GM12874 (cell line): ENCODE measurements at regions not wholly inside any gene's neighbourhood (a gene's known extent, or its start where the extent isn't known, plus 50 kb on each side); places are given as distances from the start of the nearest gene placed in this dataset.

Experiments used
- TF ChIP-seq, protein P1 (sequence below): IDR thresholded peaks from 2 replicates; pipeline ENCODE4 v1.5.1; 2011; ENCODE audit warnings: low read depth, mild to moderate bottlenecking, control low read depth, low read length, moderate library complexity; ENCODE audit not compliant: insufficient read depth

DNA sequence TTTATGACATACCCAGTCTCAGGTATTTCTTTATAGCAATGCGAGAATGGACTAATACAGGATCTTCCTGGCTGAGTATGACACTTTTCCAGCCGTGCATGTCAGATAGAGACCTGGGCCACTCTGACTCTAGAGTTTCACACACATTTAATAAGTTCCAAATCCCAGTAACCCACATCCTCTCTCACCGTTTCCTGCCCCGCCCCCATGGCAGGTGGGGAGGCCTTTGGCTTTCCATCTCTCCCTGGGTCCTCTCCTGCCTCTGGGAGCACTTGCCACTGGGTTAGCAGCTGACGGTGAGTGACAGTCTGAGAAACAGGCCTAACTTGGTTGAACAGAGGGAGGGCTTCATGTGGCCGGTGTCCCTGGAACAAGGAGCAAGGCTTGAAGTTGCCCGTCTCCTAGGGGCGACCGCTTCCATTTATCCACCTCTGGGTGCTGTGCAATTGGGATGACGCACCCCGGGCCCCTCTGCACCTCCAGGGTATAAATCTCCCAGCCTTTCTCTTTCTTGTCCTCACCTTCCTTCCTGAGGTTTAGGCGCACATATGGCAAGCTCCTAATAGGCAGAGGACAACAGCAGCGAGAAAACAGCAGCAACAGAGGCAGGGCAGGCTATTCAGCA is 152.7 kb upstream of the HDAC4 start:
- TF ChIP-seq, protein P1, sequence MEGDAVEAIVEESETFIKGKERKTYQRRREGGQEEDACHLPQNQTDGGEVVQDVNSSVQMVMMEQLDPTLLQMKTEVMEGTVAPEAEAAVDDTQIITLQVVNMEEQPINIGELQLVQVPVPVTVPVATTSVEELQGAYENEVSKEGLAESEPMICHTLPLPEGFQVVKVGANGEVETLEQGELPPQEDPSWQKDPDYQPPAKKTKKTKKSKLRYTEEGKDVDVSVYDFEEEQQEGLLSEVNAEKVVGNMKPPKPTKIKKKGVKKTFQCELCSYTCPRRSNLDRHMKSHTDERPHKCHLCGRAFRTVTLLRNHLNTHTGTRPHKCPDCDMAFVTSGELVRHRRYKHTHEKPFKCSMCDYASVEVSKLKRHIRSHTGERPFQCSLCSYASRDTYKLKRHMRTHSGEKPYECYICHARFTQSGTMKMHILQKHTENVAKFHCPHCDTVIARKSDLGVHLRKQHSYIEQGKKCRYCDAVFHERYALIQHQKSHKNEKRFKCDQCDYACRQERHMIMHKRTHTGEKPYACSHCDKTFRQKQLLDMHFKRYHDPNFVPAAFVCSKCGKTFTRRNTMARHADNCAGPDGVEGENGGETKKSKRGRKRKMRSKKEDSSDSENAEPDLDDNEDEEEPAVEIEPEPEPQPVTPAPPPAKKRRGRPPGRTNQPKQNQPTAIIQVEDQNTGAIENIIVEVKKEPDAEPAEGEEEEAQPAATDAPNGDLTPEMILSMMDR: no peak

DNA sequence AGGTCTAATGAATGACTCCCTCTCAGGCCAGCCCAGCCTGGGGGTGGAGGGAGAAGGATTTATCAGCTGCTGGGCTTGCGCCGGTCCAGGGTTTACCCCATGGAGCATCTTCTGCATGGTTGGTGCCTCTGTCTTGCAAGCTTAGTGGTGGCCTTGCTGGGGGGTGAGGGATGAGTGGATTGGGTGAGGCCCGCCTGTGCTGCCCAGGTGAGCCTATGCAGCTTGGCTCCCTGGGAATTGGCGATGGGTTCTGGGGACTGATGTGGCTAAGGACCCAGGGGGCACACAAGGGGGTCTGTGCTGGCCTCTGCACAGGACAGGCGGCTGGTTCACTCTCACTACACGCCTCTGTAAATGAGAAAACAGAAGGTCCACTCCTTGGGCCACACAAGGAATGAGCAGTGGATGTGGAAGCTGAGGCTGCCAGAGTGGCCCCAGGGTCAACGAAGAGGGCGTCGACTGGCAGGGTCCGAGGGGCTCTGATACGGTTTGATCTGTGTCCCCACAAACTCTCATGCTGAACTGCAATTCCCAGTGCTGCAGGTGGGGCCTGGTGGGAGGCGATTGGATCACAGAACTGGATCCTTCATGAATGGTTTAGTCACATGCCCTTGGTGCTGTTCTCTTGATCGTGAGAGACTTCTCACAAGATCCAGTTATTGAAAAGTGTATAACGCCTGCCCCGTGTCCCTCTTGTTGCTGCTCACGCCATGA is 151.6 kb upstream of the HDAC4 start:
- TF ChIP-seq, protein P1: no peak

DNA sequence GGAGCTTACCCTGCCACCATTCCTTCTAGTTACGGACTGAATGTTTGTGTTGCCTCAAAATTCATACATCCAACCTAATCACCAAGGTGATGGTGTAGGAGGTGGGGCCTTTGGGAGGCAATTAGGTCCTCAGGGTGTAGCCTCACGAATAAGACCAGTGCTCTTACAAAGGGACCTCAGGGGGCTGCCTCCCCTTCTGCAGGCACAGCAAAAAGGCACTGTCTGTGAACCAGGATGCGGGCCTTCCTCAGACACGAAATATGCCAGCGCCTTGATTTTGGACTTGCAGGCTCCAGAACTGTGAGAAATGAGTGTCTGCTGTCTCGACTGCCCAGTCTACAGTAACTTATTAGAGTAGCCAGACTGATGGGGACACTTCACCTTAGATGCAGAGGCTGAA is 150.4 kb upstream of the HDAC4 start:
- TF ChIP-seq, protein P1: no peak

DNA sequence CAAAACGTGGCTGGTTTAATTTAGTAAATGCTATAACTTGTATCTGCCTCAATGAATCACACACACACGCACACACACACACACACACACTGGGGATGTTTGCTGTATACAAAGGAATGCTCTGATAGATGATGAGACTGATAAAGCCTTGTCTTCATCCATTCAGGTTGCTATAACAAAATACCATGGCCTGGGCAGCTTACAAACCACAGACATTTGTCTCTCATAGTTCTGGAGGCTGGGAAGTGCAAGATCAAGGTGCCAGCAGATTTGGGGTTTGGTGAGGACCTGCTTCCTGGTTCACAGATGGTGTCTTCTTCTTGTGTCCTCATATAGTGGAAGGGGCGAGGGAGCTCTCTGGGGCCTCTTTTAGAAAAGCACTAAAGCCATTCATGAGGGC is 149.5 kb upstream of the HDAC4 start:
- TF ChIP-seq, protein P1: no peak

DNA sequence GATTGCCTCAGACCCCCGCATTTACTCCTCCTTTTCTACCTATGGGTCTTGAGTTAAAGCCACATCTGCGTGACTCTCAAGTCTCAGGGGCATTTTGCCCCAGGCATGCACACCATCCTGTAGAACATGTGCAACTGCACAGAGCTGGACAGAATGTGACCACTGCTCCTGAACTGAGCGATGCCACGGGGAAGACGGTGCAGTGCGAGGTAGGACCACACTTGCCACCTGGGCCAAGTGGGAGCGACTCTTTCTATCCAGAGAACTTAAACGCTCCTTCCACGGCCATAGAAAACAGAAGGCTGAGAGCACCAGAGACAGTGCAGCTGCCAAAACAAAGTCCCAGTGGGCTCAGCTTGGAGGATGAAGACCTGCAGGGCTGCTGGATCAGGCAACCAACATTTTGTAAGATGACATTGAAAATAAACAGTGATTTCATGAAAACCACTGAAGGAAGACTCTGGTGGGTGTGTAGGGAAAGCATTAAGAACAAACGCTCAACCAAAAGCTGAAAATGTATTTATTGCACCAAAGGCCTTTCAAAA is 149.0 kb upstream of the HDAC4 start:
- TF ChIP-seq, protein P1: no peak

DNA sequence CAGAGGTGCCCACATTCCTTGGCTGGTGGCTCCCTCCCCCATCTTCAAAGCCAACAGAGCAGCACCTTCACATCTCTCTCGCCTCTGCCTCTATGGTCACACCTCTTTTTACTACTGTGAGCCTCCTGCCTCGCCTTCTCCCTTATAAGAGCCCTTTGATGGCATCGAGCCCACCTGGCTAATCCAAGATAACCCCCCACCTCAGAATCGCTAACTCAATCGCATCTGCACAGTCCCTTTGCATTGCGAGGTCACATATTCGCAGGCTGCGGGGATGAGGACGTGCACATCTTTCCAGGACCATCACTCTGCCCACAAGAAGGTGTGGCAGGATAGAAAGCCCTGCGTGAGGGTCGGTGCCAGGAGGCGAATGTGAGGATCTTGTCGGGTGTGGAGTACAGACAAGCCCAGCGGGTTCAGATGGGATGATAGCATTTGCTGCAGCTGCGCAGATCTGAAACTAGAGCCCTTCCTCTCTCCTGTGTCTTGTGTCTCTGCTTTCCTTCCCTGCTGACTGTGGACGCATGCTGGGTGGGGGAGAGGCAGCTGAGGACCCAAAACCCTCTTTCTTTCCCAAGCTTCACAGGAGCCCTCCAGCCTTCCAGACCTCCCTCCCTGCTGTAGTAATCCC is 148.3 kb upstream of the HDAC4 start:
- TF ChIP-seq, protein P1: no peak

DNA sequence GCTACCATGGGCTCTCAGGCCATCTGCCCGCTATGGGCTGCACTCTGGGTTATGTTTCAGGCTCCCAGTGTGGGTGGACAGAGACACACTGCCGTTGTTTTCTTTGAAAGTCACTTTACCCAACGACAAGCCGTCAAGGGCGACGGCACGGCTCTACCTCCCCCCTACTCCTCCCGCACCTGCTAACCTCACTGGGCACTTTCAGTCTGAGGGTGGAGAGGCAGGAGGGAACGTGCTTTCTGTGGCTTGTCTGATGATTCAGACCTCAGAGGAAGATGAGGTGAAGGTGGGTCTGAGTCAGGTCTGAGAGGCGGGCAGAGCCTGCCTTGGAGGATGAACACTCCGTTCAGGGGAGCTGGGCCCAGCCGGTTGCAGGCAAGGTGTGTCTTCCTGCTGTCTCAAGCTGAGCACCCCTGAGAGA is 147.6 kb upstream of the HDAC4 start:
- TF ChIP-seq, protein P1: no peak
